Loucy (cell line): ENCODE measurements at regions not wholly inside any gene's neighbourhood (a gene's known extent, or its start where the extent isn't known, plus 50 kb on each side); places are given as distances from the start of the nearest gene placed in this dataset.

Source experiments
- H2AFZ ChIP-seq: fragments of 200-600 bp; sonication (generic); 2 replicates; pipeline ENCODE4 v1.6.0; 2016; ENCODE audit warnings: antibody characterized with exemption, mild to moderate bottlenecking, low read length, moderate library complexity
- H3F3A ChIP-seq: fragments of 200-600 bp; 2 replicates; pipeline ENCODE4 v1.6.0; 2016; ENCODE audit warnings: antibody characterized with exemption, low read depth, mild to moderate bottlenecking
- H3K27me3 ChIP-seq: fragments of 200-600 bp; sonication (generic); 2 replicates; pipeline ENCODE4 v1.6.1; 2014; ENCODE audit warnings: low read length, mild to moderate bottlenecking; ENCODE audit not compliant: insufficient read depth, poor library complexity, severe bottlenecking
- H3K36me3 ChIP-seq: fragments of 200-600 bp; sonication (generic); 2 replicates; pipeline ENCODE4 v1.6.1; 2016; ENCODE audit warnings: low read length; ENCODE audit not compliant: insufficient read depth
- H3K4me1 ChIP-seq: fragments of 200-600 bp; sonication (generic); 2 replicates; pipeline ENCODE4 v1.5.1; 2014; ENCODE audit warnings: low read length, mild to moderate bottlenecking; ENCODE audit not compliant: insufficient read depth, poor library complexity, severe bottlenecking
- H3K4me2 ChIP-seq: fragments of 200-600 bp; sonication (generic); 2 replicates; pipeline ENCODE4 v1.6.0; 2014; ENCODE audit warnings: antibody characterized with exemption, low read length, low read depth, mild to moderate bottlenecking; ENCODE audit not compliant: poor library complexity, severe bottlenecking
- H3K4me3 ChIP-seq: fragments of 200-600 bp; sonication (generic); 2 replicates; pipeline ENCODE4 v1.5.1; 2014; ENCODE audit warnings: low read length, mild to moderate bottlenecking, mixed read lengths; ENCODE audit not compliant: poor library complexity, severe bottlenecking
- H3K79me2 ChIP-seq: fragments of 200-600 bp; sonication (generic); 2 replicates; pipeline ENCODE4 v1.6.1; 2014; ENCODE audit warnings: low read length; ENCODE audit not compliant: insufficient read depth
- H3K9ac ChIP-seq: fragments of 200-600 bp; sonication (generic); 2 replicates; pipeline ENCODE4 v1.6.0; 2014; ENCODE audit warnings: mild to moderate bottlenecking, low read depth, low read length, moderate library complexity; ENCODE audit not compliant: poor library complexity, severe bottlenecking
- H3K9me2 ChIP-seq: fragments of 200-600 bp; sonication (generic); replicated peaks from 2 replicates; pipeline ENCODE4 v1.6.1; 2016; ENCODE audit warnings: low read depth, low read length, mixed read lengths
- H3K9me3 ChIP-seq: fragments of 200-600 bp; sonication (generic); 2 replicates; pipeline ENCODE4 v1.6.1; 2014; ENCODE audit warnings: mild to moderate bottlenecking, antibody characterized with exemption, low read length, low read depth; ENCODE audit not compliant: insufficient read depth
- H4K20me1 ChIP-seq: fragments of 200-600 bp; sonication (generic); 2 replicates; pipeline ENCODE4 v1.6.0; 2014; ENCODE audit warnings: antibody characterized with exemption, low read length, mild to moderate bottlenecking; ENCODE audit not compliant: insufficient read depth, poor library complexity, severe bottlenecking
- EZH2phosphoT487 ChIP-seq: fragments of 200-600 bp; IDR thresholded peaks from 2 replicates; pipeline ENCODE4 v1.6.1; 2018; ENCODE audit warnings: antibody characterized with exemption, mild to moderate bottlenecking, moderate library complexity, borderline replicate concordance
- TF ChIP-seq, protein P1 (sequence below): fragments of 200-600 bp; sonication (generic); conservative IDR thresholded peaks from 2 replicates; pipeline ENCODE4 v1.5.1; 2014; ENCODE audit warnings: mild to moderate bottlenecking, antibody characterized with exemption, low read length

DNA sequence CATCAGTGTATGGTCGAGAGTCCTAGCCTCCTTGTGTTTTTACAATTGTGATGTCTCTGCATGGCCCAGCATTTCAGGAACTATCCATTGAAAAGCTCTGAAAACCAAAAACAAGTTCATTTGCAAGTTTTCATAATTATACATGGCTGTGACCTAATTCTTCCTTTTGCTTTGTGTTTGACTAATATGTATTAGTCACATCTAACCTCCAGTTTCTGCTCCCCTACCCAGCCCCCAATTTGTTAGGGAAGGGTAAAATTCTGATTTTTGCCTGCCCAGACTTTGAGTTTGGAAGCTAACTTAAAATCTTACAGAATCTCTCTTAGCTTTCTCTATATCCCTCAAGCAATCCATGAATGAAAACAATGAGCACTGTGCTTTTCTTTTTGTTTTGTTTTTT lies 128.2 kb upstream of the SEMA6A start:
- Histone ChIP-seq H3K79me2 (no peaks in the 10 kb centered on the region), H3K4me3 (no peak overlapping the region), H3K9me3 (no peaks in the 10 kb centered on the region), H2AFZ (no peak overlapping the region), H3K9ac (no peak overlapping the region), H3K4me2 (no peak overlapping the region), H3K27me3 (no peaks in the 10 kb centered on the region), H4K20me1 (no peaks in the 10 kb centered on the region), H3K4me1 (no peaks in the 10 kb centered on the region), H3K9me2 (no peaks in the 10 kb centered on the region), H3F3A (no peaks in the 10 kb centered on the region), H3K36me3 (no peaks in the 10 kb centered on the region)
- TF ChIP-seq EZH2phosphoT487: no peak
- TF ChIP-seq, protein P1, sequence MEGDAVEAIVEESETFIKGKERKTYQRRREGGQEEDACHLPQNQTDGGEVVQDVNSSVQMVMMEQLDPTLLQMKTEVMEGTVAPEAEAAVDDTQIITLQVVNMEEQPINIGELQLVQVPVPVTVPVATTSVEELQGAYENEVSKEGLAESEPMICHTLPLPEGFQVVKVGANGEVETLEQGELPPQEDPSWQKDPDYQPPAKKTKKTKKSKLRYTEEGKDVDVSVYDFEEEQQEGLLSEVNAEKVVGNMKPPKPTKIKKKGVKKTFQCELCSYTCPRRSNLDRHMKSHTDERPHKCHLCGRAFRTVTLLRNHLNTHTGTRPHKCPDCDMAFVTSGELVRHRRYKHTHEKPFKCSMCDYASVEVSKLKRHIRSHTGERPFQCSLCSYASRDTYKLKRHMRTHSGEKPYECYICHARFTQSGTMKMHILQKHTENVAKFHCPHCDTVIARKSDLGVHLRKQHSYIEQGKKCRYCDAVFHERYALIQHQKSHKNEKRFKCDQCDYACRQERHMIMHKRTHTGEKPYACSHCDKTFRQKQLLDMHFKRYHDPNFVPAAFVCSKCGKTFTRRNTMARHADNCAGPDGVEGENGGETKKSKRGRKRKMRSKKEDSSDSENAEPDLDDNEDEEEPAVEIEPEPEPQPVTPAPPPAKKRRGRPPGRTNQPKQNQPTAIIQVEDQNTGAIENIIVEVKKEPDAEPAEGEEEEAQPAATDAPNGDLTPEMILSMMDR: no peak

DNA sequence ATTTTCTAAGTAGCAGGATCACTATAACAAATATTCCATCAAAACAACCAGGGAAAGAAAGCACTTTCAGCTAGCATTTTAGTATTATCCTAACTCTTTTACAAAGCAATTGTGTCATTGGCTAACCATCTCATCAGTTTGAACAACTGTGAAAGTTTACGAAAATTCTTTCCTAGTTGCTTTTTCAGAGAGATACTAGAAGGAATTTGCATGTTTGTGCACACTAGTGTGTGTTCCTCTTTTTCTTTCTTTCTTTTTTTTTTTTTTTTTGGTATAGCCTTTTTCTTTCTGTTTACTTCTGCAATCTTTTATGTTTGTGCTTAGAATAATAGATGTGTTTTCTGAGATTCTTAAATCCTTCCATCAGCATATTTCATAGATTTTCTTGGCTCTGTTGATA lies 124.7 kb upstream of the SEMA6A start:
- no peak overlapping the region for H2AFZ ChIP-seq
- no peaks in the 10 kb centered on the region for H3K36me3 ChIP-seq
- H4K20me1 ChIP-seq: no peaks in the 10 kb centered on the region
- no peaks in the 10 kb centered on the region for H3K27me3 ChIP-seq
- no peaks in the 10 kb centered on the region for H3K79me2 ChIP-seq
- H3F3A ChIP-seq: no peaks in the 10 kb centered on the region
- H3K4me3 ChIP-seq: no peak overlapping the region
- no peak overlapping the region for H3K4me2 ChIP-seq
- H3K4me1 ChIP-seq: no peaks in the 10 kb centered on the region
- no peaks in the 10 kb centered on the region for H3K9me3 ChIP-seq
- TF ChIP-seq EZH2phosphoT487: no peak
- TF ChIP-seq, protein P1: no peak
- no peaks in the 10 kb centered on the region for H3K9me2 ChIP-seq
- no peak overlapping the region for H3K9ac ChIP-seq

DNA sequence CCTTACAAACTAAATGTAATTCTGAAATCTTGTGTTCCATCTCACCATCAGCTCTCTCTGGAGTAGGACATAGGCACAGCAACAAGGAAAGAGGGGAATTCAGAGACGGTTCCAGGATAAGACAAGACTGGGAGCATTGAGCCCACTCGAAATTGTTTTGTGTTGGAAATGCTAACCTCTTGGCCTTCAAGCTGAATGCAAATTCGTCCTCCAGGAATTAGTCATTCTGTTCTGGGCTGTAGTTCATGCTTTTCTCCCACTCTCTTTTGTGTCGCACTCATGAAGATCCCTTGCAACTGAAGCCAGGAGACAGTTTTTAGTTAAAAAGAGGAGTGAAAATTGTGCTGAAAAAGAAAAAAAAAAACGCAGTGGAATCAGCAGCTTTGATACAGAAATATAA lies 121.7 kb upstream of the SEMA6A start:
- Histone ChIP-seq H3F3A (no peaks in the 10 kb centered on the region), H3K4me3 (no peak overlapping the region), H3K4me2 (no peak overlapping the region), H3K9ac (no peak overlapping the region), H3K4me1 (no peaks in the 10 kb centered on the region), H2AFZ (no peak overlapping the region), H3K9me3 (no peaks in the 10 kb centered on the region), H3K79me2 (no peaks in the 10 kb centered on the region), H3K36me3 (no peaks in the 10 kb centered on the region), H4K20me1 (no peaks in the 10 kb centered on the region), H3K27me3 (no peaks in the 10 kb centered on the region), H3K9me2 (no peaks in the 10 kb centered on the region)
- TF ChIP-seq EZH2phosphoT487: no peak
- TF ChIP-seq, protein P1: no peak
